AG09309 (cell line): ENCODE measurements at regions not wholly inside any gene's neighbourhood (a gene's known extent, or its start where the extent isn't known, plus 50 kb on each side); places are given as distances from the start of the nearest gene placed in this dataset.

Source experiments
- DNase-seq: peaks from one replicate; pipeline ENCODE4 v3.0.0-alpha.2; 2010; ENCODE audit warnings: low read depth
- H3K4me3 ChIP-seq: 2 replicates; pipeline ENCODE4 v1.5.1; 2011; ENCODE audit warnings: mild to moderate bottlenecking, low read depth, low read length, moderate library complexity; ENCODE audit not compliant: control insufficient read depth
- TF ChIP-seq, protein P1 (sequence below): IDR thresholded peaks from 2 replicates; pipeline ENCODE4 v1.5.1; 2011; ENCODE audit warnings: mild to moderate bottlenecking, low read depth, low read length, inconsistent platforms; ENCODE audit not compliant: insufficient read depth, control insufficient read depth; ENCODE audit errors: missing control alignments

DNA sequence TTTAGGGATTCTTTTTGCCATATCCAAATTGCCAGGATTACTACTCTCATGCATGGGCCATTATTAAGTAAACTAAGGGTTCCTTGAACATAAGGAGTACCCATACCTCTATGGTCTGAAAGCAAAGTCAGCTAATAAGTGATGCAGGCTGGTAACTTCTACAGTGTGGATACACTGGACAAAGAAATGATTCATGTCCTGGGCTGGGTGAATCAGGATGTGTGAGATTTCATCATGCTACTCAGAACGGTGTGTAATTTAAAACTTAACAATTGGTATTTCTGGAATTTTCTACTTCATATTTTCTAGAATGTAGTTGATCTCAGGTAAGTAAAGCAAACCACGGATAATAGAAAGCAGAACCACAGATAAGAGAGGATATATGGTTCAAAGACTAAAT, 428.8 kb downstream of the CHSY3 start:
- H3K4me3 ChIP-seq = no peak overlapping the region
- TF ChIP-seq, protein P1, sequence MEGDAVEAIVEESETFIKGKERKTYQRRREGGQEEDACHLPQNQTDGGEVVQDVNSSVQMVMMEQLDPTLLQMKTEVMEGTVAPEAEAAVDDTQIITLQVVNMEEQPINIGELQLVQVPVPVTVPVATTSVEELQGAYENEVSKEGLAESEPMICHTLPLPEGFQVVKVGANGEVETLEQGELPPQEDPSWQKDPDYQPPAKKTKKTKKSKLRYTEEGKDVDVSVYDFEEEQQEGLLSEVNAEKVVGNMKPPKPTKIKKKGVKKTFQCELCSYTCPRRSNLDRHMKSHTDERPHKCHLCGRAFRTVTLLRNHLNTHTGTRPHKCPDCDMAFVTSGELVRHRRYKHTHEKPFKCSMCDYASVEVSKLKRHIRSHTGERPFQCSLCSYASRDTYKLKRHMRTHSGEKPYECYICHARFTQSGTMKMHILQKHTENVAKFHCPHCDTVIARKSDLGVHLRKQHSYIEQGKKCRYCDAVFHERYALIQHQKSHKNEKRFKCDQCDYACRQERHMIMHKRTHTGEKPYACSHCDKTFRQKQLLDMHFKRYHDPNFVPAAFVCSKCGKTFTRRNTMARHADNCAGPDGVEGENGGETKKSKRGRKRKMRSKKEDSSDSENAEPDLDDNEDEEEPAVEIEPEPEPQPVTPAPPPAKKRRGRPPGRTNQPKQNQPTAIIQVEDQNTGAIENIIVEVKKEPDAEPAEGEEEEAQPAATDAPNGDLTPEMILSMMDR = no peak
- peak; percentile 16 for DNase-seq

DNA sequence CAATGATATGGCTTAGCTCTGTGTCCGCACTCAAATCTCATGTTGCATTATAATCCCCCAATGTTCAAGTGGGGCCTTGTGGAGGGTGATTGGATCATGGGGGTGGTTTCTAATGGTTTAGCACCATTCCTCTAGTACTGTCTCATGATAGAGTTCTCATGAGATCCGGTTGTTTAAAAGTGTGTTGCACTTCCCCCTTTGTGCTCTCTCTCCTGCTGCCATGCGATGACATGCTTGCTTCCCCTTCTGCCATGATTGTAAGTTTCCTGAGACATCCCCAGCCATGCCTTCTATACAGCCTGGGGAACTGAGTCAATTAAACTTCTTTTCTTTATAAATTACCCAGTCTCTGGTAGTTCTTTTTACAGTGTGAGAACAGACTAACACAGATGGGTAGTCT, 427.1 kb downstream of the CHSY3 start:
- TF ChIP-seq, protein P1 = no peak
- H3K4me3 ChIP-seq = no peak overlapping the region
- no peak for DNase-seq

DNA sequence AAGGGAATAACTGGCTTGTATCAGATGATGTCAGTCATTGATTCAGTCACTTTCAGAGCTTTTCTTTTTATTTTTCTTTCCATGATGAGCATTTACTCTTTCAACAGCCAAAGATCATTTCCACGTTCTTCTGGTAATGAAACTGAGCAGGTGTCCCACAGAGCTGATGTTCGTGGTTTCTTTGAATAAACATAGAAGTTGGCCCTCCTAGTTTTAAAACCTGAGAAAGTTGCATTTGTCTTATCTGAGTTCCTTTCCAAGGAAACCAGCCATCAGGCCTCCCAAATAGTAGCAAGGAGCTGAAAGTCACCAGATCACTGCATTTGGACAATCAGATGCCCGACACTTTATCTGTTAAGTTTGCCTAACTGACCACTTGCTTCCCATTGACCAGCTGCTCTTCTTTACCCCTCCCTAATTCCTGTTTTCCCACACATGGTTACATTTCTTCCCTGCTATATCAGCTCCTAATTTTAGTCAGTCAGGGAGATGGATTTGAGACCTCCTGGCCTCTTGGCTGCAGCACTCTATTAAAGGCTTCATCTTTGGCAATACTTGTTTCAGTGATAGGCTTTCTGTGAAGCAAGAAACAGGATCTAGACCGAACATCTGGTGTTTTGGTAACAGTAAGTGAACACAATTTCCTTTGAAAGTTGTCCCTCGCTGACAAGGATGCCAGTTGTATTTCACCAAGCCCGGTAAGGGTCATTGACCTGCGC, 420.8 kb downstream of the CHSY3 start:
- TF ChIP-seq, protein P1 = no peak
- H3K4me3 ChIP-seq = no peak overlapping the region
- no peak for DNase-seq

DNA sequence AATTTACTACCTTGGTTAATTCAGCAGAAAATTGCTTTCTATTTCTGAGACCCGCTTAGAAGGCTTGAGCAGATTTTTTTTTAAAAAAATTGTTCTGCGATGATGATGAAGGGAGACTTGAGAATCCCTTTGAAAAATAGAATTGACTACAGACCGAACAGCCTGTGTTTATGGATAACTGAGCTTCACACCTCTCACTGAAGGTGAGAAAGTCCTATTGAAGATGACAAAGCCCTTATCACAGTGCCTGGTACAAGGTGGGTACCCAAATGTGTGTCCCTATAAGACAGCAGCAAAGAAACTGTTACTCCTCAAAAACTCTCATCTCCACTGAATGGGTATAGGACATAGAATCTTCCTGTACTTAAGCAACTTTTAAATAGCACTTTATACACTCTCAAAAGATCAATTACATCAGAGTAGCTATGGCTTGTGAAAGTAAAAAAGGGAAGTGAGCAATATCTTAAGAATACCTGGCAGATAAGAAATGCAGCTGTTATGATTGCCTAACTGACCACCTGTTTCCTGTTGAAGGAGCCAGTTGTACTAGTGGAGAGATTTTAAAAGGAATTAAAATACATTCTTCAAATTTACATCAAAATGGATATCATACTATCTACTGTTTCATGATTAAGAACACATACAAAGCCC, 419.7 kb downstream of the CHSY3 start:
- H3K4me3 ChIP-seq = no peak overlapping the region
- peak; percentile 8 for DNase-seq
- TF ChIP-seq, protein P1 = no peak

DNA sequence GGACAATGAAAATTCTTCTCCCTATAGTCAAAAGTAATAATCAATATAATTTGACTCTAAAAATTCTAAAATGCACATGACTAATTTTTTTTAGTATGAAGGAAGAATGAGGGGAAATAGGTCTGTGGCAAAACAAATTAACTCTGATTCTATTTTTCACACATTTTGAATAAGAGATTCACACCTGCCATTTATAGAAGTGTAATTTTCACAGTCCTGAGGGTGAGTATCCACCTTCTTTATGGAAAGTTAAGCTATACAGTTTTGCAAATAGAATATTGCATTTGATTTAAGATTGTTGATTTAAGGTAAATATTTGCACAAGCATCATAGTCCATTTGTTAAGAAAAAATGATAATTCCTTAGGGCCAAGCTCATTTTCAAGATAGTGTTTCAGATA, 417.7 kb downstream of the CHSY3 start:
- H3K4me3 ChIP-seq = no peak overlapping the region
- TF ChIP-seq, protein P1 = no peak
- DNase-seq = no peak

DNA sequence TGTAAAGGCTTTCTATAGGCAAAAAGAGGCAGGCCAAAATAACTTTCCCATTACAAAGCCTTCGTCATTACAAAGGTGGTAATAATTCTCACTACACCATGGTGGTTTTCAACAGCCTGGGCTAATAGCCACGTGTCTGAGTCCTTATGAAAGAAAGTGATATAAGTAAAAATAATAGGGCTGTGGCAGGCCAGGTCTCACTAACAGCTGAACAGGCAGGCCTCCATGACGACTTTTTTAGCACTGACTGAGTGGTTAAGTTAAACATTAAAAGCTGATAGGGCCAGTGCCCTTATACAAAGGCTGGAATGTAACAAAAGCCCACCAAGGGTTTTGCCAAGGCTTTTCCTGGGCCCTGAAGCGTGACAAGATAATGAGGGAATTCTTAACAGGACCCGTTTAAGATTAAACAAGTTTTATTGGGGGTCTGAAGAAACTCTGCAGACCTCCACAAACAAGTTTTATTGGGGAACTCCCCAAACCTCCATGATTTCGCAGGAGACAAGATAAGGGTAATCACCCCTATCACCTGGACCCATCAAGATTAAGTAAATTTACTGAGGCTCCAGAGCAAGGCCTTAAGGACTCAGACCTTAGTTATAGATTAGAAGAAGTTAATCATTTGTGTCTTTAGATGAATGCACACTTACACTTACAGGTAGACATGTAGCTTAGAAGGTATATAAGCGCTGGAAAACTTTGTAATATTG, 412.9 kb downstream of the CHSY3 start:
- no peak for DNase-seq
- TF ChIP-seq, protein P1 = no peak
- no peak overlapping the region for H3K4me3 ChIP-seq
